GM19239 (cell line): ENCODE measurements at regions not wholly inside any gene's neighbourhood (a gene's known extent, or its start where the extent isn't known, plus 50 kb on each side); places are given as distances from the start of the nearest gene placed in this dataset.

Experiments
- DNase-seq: peaks from one replicate; pipeline ENCODE4 v3.0.0; 2011; ENCODE audit warnings: low spot score; ENCODE audit not compliant: insufficient read length
- FAIRE-seq: peaks from 2 replicates; lab custom pipeline; 2011; peaks lifted over from hg19 to GRCh38; lab: Jason Lieb, UNC

DNA sequence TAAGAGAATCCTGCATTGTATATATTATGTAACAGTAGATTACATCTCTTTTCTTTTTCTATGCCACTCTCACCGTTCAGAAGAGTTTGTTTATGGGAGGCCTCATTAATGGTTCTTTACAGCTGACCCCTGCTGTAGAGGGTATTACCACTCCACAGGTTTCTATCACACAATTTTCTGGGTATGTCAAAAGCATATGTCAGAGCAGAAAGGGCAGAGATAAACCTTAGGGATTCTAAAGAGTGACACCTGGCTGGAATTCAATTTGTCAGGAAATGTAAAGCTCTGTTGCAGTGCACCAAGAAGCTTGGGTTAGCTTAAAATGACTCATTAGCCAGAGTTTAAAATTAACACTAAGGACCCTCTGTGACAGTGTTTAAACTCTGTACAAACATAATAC lies 658.7 kb downstream of the PCDH18 start:
- DNase-seq (no peak), FAIRE-seq (no peak)

DNA sequence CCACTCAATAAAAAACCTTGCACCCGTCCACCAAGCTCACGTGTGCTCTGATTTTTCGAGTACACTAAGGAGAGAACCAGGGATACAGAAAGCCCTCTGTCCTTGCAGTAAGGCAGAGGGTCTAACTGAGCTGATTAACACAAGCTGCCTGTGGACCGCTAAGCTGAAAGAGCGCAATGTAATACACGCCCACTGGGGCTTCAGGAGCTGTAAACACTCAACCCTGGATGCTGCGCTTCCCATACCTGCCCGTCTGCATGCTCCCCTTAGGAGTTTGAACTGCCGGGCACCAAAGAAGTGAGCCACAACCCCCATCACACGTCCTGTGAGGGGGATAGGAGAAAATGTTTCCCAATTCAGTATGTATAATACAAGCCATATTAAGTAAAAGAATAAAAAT lies 664.8 kb downstream of the PCDH18 start:
- DNase-seq (no peak), FAIRE-seq (no peak)

DNA sequence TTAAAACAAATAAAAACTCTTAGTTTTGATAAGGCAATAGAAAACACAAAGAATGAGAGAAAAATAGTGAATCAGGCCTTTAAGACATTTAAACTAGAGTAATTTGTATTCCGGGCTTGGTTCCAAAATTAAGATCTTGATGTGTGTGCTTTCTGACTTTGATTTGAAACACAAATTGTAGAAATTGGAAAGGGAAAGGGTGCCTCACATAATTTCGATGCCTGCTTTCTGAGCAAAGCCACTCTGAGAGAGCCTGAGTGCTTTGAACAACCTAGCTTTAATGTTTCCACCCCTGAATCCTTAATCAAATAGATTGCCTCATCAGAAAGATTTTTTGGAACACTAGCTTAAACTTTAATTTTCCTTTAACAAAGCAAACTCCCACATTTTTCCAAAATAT lies 666.8 kb downstream of the PCDH18 start:
- FAIRE-seq (no peak), DNase-seq (no peak)

DNA sequence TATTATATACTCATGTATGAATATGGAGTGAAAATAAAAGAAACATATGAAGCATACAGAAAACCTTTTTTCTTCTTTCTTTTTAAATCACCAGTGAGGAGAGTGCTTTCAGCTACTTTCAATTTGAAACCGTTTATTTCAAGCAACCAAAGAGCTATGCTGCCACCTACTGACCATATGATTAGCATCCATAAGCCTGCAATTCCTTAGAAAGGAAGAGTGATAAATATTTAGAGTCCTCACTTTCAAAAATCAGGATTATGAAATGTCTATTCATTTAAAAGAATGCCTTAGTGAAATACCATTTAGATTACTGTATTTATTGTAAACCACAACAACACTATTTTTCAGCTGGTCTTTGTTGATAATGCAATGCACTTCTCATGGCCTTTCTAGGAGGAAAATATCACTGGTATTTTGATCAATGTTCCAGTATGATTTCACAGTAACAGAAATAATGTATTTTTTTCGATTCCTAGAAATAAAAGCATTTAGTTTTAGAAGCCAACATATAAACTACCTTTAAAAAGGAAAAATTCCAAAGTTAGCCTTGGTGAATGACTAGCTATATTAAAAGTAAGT lies 667.6 kb downstream of the PCDH18 start:
- FAIRE-seq = peak; percentile 94
- DNase-seq = peak; percentile 2

DNA sequence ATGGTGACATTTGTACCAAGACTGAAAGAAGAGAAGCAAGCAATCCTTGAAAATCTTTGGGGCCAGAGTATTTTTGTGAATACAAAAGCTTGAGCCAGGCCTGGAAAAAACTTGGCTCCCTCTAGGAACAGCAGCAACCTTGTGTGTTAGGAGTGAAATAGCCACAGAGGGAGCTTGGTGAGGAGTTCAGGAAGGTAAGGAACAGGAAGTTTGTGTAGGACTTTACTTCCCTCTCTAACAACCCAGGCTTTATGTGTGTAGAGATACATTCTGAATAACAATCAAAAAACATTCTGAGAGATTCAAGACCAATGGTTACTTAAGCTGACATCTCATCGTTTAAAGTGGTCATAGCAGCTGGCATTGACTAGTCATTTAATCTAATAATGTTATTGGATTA lies 668.5 kb downstream of the PCDH18 start:
- no peak for FAIRE-seq
- DNase-seq = no peak

DNA sequence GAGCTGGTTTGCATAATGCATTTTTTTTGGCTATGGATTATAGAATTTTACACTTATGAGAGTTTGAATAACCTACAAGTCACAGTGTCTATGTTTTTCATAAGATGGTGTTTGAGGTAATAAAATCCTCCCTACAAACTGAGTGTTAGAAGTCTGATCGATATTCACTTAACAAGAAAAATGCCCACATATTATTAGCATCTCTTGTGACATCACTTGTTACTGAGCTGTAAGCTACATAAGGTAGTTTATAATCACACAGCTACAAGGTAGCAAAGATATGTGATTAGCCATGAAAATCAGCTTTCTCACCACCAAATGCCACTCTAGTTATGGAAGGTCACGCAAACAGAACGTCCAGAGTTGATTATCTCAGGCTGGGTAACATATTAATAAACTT lies 669.6 kb downstream of the PCDH18 start:
- no peak for FAIRE-seq
- no peak for DNase-seq

DNA sequence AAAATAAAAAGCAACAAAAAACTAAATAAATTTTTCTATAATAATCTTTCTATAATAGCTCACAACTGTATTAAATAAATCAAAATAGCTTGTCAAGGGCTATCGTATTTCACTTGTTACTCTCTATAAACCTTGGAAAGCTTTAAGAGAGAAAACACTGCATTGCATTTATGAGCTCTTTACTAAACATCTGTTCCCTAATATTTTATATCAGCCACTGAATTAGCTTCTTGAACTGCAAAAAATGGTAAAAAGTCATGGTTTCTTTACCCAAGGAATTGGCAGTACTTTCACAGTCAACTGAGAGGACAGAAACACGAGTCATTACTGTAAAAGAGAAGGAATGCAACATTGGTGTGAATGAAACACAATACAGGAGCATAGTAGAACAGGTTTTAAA lies 671.2 kb downstream of the PCDH18 start:
- FAIRE-seq (no peak), DNase-seq (no peak)

DNA sequence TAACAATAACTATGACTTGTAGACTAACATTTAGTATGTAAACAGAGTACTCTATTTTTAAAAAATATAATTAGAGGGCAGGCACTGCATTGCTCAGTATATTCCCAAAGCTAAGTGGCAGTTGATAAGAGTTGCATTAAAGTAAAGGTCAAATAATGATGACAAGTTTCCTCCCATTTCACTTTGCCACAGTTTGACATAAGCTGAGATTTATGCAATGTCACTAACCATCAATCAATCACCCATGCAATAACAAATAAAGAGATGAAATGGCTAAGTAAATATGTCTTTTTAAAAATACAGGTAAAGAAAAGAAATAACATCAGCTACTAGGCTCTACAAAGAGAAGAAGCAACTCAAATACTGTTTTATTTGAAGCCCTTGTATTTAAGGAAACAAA lies 673.4 kb downstream of the PCDH18 start:
- FAIRE-seq (no peak), DNase-seq (no peak)

DNA sequence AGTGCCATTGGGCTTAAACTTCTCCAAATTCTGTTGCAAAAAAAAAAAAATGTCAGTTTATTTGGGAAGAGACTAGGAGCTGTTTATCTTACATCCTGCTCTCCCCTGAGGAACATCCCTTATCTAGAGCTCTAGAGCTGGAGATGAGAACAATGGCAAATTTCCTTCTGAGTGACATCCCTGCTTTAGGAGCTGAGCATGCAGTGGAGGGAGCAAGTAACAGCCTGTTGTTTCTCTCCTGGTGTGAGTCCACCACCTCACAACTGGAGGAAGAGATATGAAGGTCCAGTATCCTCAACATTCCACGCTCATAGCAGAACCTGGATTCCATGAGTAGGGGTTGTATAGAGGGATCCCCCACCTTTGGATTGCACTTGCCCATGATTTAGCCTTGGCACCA lies 676.4 kb downstream of the PCDH18 start:
- FAIRE-seq (no peak), DNase-seq (no peak)

DNA sequence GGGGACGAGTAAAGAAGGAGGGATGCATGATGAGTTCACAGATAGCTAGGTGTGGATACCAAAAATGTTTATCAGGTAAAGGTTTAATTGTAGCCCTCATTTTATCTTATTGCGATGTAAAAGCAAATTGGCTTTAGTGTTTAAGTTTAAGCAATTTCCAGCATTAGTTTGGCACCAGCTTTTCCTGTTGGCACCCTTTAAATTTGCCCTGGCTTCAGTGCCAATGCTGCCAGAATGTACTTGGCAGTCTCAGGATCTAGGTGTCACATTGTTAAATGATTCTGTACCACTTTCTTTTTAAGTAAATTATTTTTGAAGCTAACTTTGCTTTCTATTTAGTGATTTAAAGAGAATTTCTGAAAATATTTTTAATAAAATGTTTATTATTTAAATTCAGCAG lies 681.8 kb downstream of the PCDH18 start:
- no peak for FAIRE-seq

DNA sequence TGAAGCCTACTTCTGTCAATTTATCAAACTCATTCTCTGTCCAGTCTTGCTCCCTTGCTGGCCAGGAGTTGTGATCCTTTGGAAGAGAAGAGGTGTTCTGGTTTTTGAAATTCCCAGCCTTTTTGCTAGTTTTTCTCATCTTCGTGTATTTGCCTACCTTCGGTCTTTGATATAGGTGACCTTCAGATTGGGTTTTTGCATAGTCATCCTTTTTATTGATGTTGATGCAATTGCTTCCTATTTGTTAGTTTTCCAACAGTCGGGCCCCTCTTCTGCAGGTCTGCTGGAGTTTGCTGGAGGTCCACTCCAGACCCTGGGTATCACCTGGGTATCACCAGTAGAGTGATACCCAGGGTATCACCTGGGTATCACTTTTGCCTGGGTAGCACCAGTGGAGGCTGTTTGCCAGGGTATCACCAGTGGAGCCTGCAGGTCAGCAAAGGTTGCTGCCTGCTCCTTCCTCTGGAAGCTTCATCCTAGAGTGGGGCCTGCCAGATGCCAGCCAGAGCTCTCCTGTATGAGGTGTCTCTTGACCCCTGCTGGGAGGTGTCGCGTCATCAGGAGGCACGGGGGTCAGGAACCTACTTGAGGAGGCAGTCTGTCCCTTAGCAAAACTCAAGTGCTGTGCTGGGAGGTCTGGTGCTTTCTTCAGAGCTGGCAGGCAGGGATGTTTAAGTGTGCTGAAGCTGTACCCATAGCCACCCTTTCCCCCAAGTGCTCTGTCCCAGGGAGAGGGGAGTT lies 684.2 kb downstream of the PCDH18 start:
- DNase-seq (no peak), FAIRE-seq (no peak)

More for the DNA sequence above, 681.8 kb downstream of the PCDH18 start:
- DNase-seq = no peak

DNA sequence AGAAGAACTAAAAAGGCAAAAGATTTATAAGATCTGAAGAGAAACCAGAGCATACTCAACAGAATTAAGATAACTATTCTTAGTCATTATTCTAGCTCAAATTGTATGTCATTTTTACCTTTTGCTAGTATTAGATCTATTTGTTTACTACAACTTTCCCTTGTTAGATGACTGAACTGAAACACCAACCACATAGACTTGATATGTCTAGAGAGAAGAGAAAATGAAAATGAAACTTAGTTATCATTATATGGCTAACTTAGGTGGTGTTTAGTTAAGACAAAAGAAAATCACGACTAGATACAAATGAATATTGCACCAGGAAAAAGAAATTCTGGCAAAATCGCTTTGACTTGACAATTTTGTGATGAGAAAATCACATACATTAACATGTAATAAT lies 690.8 kb downstream of the PCDH18 start:
- DNase-seq (no peak), FAIRE-seq (no peak)

DNA sequence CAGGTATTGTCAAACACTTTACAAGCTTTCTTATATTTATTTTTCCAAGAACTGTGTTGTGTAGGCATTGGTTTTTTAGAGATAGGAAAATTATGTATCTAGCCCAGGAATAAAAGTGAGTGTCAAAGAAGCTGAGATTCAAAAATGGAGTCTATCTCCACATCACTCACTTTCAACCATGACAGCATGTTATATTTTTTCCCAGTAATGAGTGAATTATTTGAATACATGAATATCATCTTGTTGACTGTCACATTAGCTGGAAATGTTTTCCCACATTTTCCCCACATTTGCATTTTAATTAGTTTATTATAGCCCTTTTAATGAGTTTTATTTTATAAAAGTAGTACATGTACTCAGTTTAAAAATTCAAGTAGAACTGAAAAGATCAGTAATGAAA lies 693.7 kb downstream of the PCDH18 start:
- FAIRE-seq = no peak
- DNase-seq = no peak

DNA sequence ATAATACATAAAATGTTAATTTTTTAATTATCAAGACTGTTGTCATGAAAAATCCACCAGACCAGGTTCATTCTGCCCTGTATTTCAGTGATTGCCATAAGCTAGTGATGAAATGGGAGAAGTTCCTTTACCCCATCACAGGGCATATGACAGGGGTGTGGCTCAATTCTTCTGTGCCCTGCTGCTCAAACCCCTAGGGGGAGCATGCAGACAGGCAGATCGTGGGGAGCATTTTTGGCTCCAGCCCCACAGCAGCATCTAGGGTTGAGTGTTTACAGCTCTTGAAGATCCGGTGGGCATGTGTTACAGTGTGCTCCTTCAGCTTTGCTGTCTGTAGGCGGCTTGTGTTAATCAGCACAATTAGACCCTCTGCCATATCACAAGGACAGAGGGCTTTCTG lies 700.7 kb downstream of the PCDH18 start:
- DNase-seq = no peak

DNA sequence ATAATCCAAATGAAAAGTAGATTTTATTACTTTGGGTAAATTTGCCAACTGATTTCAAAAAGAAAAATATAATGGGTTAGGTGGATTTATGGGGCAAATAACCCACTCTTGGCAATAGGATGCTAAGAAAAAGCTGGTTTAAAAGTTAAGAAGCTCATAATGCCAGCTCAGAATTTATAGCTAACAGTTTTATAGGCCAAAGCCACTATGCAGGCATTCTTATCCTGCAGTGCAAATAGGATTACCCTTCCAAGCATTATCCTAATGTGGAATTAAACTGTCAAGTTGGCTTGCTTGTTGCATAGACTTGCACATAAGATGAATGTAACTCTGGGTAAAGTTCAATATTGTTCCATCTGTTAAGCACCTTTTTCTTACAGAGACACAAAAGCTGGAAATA lies 703.0 kb downstream of the PCDH18 start:
- DNase-seq = no peak
- FAIRE-seq = no peak

More for the DNA sequence above, 700.7 kb downstream of the PCDH18 start:
- no peak for FAIRE-seq

DNA sequence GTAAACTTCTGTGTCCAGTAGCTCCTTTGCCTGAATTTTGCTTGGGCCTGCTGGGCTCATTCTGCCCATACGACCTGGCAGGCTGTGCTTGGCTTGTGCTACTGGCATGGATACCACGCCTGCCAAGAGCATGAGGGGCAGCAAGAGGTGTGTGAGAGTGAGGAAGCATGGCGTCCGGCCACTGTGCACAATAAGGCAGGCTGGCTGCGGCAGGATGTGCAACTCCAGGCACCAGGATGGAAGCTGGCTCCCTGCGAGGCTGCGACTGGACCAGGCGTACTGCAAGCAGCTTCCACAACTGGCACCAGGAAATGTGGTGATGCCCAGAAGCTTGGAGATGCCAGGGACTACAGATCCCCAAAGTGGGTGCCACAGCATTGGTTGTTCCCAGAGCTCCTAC lies 709.3 kb downstream of the PCDH18 start:
- no peak for FAIRE-seq
- no peak for DNase-seq

DNA sequence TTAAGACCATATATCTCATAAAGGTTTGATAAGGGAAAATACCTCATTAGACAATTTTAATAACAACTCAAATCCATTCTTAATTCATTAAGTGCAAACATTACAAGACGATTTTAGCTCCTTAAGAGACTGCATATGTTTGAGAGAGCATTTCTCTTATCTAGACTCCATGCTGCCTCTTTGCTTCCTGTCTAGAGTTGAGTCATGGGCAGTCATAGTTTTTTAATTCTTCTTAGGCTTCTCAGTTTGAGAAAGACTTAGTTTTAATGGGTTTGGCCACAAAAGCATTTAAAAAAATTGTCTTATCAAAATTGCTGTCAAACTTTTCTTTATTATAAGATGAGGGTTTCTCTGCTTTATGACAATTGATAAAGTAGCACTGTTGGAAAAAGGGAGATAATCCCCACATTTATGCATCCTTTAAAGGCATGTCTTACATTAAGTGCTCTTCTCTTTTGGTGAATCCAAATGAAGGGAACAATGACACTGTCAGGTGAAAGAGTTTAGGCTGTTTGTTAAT lies 713.4 kb downstream of the PCDH18 start:
- FAIRE-seq (no peak), DNase-seq (no peak)

DNA sequence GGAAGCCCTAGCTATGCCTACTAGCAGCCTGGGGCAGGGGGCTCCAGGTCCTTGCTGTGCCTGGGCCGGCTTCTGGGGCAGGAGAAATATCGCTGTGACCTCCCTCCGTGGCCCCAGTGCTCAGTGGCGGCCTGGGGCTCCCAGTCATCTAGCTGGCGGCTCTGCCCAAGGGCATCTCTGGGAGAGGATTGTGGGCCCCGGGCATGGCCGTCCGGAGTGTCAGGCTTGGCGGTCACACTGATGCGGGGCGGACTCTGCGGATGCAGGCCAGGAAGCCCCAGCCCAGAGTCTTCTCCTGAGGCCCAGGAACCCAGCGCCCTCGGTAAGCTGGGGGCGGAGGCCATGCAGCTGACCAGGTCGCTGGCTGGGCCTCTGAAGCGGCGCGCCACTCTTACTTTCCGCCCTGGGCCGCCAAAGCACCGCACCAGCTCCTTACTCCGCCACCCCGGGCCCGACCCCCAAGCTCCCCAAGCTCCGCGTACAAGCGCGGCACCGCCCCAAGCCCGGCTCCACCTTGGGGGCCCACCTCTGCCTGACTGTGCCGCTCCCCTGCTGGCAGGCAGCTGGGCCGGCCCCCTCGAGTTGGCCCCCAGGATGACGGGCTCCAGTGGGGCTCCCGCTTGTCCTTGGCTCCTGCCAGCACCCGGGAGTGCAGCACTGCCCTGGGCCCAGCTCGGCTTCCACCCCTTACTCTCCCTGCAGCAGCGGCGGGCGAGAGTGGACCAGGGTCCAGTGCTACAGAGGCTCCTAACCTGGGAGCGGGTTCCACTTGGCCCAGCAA lies 720.0 kb downstream of the PCDH18 start:
- FAIRE-seq (no peak), DNase-seq (no peak)

DNA sequence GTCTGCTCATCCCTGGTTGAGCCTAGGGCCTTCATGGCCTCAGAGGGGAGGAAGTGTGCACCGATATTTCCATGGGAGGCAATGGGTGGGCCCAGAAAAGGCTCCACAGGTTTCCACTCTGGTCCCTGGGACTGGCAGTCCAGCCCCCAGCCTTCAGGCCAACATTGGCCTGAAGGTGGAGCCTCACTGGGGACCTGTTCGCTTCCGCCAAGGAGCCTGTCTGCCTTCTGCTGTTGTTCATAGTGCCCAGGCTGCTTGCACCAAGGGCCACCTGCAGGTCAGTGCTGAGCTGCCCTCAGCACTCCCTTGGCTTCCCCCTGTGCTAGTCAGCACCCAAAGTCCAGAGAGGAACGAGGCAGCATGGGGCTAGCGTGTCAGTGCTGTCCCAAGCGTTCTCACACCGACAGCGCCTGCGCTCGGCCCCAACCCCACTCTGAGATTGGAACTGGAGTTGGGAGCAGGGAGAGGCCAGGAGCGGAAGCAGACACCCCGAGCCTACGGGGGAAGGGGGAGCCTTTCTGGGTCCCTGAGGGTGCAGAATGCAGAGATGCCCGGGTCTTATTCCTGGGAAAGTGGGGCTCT lies 720.7 kb downstream of the PCDH18 start:
- no peak for FAIRE-seq
- no peak for DNase-seq

DNA sequence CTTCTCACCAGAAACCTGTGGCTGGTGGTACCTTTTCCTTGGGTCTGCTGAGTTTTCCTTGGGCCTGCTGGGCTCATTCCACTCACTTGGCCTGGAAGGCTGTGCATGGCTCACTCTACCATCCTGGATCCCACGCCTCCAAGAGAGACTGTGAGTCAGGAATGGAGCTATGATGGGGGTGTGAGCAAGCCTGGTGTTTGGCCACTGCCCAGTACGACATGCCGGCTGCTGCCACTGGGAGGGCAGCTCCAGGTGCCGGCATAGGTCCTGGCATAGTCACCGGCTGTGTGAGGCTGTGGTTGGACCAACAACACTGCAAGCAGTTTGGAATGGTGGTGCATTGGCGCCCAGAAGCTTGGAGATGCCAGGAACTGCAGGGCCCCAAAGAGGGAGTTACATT lies 721.7 kb downstream of the PCDH18 start:
- DNase-seq = no peak
- no peak for FAIRE-seq

DNA sequence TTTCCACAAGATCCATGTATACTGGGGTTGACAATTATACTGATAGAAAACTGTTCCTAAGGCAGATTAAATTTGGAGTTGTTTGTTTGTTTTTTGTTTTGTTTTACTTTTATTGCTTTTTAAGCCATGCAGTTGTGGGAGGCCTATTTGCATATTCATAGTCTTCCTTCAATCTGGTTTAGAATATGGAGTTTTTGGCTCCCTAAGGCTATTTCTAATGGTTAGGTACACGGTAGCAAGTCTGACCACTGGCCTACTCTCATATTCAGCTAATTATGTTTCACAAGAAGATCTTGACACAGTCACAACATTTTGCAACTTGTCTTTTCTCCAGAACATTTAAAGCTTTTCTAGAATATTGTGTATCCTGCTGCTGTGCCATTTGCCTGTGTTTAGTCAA lies 725.5 kb downstream of the PCDH18 start:
- DNase-seq (no peak), FAIRE-seq (no peak)
